Chondrocyte (in vitro differentiated cells): ENCODE measurements at regions not wholly inside any gene's neighbourhood (a gene's known extent, or its start where the extent isn't known, plus 50 kb on each side); places are given as distances from the start of the nearest gene placed in this dataset.
"Not testable (repeated sequence)": the region's sequence is repeated elsewhere in the genome, so short reads cannot be mapped to it uniquely, and the experiment has no call there.

Source experiments
- DNase-seq: peaks from one replicate; pipeline ENCODE4 v3.0.0; 2021; ENCODE audit warnings: mixed read lengths, low spot score
- H3K27ac Mint-ChIP-seq: one replicate; pipeline ENCODE4 v1.8.0; 2021; ENCODE audit warnings: mild to moderate bottlenecking, moderate library complexity, mixed read lengths; ENCODE audit not compliant: unreplicated experiment
- H3K27me3 Mint-ChIP-seq: 2 replicates; pipeline ENCODE4 v1.8.0; 2021; ENCODE audit warnings: low read depth, mixed read lengths
- H3K36me3 Mint-ChIP-seq: 2 replicates; pipeline ENCODE4 v1.8.0; 2021; ENCODE audit warnings: low read depth, mixed read lengths
- H3K4me1 Mint-ChIP-seq: 2 replicates; pipeline ENCODE4 v1.8.0; 2021; ENCODE audit warnings: low read depth, mild to moderate bottlenecking, mixed read lengths
- H3K4me3 Mint-ChIP-seq: one replicate; pipeline ENCODE4 v1.8.0; 2021; ENCODE audit warnings: mild to moderate bottlenecking, moderate library complexity, mixed read lengths; ENCODE audit not compliant: unreplicated experiment
- H3K9me3 Mint-ChIP-seq: 2 replicates; pipeline ENCODE4 v1.8.0; 2021; ENCODE audit warnings: low read depth, mixed read lengths
- TF ChIP-seq, protein P1 (sequence below): fragments of 200-600 bp; sonication (generic); IDR thresholded peaks from 2 replicates; pipeline ENCODE4 v1.5.0; 2021; ENCODE audit warnings: antibody characterized with exemption, mild to moderate bottlenecking, moderate library complexity

GRCh38 chr9:84517026-84517425 lies 152.5 kb upstream of the NTRK2 start:
- Mint-ChIP-seq H3K36me3 (peaks cover 3% of the 10 kb centered on the region), H3K27ac (no peak overlapping the region), H3K27me3 (peaks cover 5% of the 10 kb centered on the region), H3K4me1 (no peaks in the 10 kb centered on the region), H3K4me3 (no peak overlapping the region), H3K9me3 (peaks cover 6% of the 10 kb centered on the region)
- TF ChIP-seq, protein P1, sequence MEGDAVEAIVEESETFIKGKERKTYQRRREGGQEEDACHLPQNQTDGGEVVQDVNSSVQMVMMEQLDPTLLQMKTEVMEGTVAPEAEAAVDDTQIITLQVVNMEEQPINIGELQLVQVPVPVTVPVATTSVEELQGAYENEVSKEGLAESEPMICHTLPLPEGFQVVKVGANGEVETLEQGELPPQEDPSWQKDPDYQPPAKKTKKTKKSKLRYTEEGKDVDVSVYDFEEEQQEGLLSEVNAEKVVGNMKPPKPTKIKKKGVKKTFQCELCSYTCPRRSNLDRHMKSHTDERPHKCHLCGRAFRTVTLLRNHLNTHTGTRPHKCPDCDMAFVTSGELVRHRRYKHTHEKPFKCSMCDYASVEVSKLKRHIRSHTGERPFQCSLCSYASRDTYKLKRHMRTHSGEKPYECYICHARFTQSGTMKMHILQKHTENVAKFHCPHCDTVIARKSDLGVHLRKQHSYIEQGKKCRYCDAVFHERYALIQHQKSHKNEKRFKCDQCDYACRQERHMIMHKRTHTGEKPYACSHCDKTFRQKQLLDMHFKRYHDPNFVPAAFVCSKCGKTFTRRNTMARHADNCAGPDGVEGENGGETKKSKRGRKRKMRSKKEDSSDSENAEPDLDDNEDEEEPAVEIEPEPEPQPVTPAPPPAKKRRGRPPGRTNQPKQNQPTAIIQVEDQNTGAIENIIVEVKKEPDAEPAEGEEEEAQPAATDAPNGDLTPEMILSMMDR = no peak
- no peak for DNase-seq

- Mint-ChIP-seq H3K9me3 (peaks cover 10% of the 10 kb centered on the region), H3K27me3 (no peaks in the 10 kb centered on the region), H3K4me3 (no peak overlapping the region), H3K27ac (no peak overlapping the region), H3K36me3 (peaks cover 3% of the 10 kb centered on the region), H3K4me1 (no peaks in the 10 kb centered on the region)
- no peak for DNase-seq
- TF ChIP-seq, protein P1 = no peak
Observed at GRCh38 chr9:84519413-84519812, 150.1 kb upstream of the NTRK2 start.

DNA sequence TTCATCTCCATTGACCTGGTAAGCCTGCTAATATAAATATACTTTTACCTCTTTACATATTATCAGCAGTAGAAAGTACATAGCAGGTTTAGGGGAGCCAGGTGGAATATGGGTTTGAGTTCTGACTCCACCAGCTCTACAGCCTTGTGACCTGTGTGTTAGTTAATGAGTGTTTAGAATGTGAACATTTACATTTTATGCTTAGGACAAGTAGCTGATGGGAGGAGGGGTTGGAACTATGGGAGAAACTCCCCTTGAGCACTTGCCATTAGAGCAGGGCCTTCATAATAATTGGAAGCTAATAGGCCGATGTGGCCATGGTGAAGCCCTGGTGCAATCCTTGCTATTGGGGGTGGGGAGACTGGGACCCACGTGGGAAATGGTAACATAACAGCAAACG lies 148.3 kb upstream of the NTRK2 start:
- TF ChIP-seq, protein P1 = no peak
- no peak overlapping the region for H3K27ac Mint-ChIP-seq
- peaks cover 3% of the 10 kb centered on the region for H3K36me3 Mint-ChIP-seq
- no peaks in the 10 kb centered on the region for H3K4me1 Mint-ChIP-seq
- DNase-seq = no peak
- H3K4me3 Mint-ChIP-seq = no peak overlapping the region
- no peaks in the 10 kb centered on the region for H3K27me3 Mint-ChIP-seq
- peaks cover 10% of the 10 kb centered on the region for H3K9me3 Mint-ChIP-seq

DNA sequence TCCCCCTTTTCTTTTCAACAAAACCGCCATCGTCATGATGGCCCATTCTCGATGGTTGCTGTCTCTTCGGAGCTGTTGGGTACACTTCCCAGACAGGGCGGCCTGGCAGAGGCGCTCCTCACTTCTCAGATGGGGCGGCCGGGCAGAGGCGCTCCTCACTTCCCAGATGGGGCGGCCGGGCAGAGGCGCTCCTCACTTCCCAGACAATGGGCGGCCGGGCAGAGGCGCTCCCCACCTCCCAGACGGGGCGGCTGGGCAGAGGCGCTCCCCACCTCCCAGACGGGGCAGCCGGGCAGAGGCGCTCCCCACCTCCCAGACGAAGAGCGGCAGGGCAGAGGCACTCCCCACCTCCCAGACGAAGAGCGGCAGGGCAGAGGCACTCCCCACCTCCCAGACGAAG lies 143.3 kb upstream of the NTRK2 start:
- H3K4me3 Mint-ChIP-seq, H3K4me1 Mint-ChIP-seq, H3K36me3 Mint-ChIP-seq, DNase-seq, H3K27me3 Mint-ChIP-seq, H3K27ac Mint-ChIP-seq: not testable (repeated sequence)
- H3K9me3 Mint-ChIP-seq = peaks cover 23% of the 10 kb centered on the region

GRCh38 chr9:84527060-84527720 lies 142.3 kb upstream of the NTRK2 start:
- H3K27ac Mint-ChIP-seq, H3K36me3 Mint-ChIP-seq, H3K4me1 Mint-ChIP-seq, DNase-seq, H3K27me3 Mint-ChIP-seq, H3K4me3 Mint-ChIP-seq: not testable (repeated sequence)
- peaks cover 27% of the 10 kb centered on the region for H3K9me3 Mint-ChIP-seq

GRCh38 chr9:84535973-84536372 lies 133.6 kb upstream of the NTRK2 start:
- H3K27ac Mint-ChIP-seq, H3K4me1 Mint-ChIP-seq, H3K36me3 Mint-ChIP-seq, H3K27me3 Mint-ChIP-seq, H3K4me3 Mint-ChIP-seq, DNase-seq: not testable (repeated sequence)
- H3K9me3 Mint-ChIP-seq = peaks cover 38% of the 10 kb centered on the region

- H3K27ac Mint-ChIP-seq = no peak overlapping the region
- no peaks in the 10 kb centered on the region for H3K4me1 Mint-ChIP-seq
- peaks cover 2% of the 10 kb centered on the region for H3K36me3 Mint-ChIP-seq
- H3K4me3 Mint-ChIP-seq = no peak overlapping the region
- H3K27me3 Mint-ChIP-seq = no peaks in the 10 kb centered on the region
- TF ChIP-seq, protein P1 = no peak
- no peak for DNase-seq
- H3K9me3 Mint-ChIP-seq = peaks cover 27% of the 10 kb centered on the region
Observed at GRCh38 chr9:84538879-84539278, 130.7 kb upstream of the NTRK2 start.
